ENCODE measurements at regions not wholly inside any gene's neighbourhood (a gene's known extent, or its start where the extent isn't known, plus 50 kb on each side); places are given as distances from the start of the nearest gene placed in this dataset.

DNA sequence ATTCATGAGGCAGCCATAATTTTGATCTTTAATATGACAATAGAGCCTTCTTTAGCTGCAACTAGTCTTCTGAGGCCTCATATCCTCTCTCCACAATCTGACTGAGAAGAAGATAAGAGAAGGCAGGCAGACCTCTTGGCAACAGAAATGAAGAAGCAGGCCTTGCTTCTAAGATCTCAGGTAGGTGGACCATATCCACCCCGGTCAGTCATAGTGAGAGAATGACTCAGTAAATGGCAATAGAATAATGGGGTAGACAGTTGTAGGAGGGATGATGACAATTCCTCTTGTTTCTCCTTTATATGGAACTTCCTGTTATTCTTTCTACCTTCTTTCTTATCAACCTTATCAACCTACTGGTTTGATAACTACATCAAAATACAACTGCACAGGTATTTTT, 246.7 kb upstream of the G2E3 start:
- TF ChIP-seq, protein P1, sequence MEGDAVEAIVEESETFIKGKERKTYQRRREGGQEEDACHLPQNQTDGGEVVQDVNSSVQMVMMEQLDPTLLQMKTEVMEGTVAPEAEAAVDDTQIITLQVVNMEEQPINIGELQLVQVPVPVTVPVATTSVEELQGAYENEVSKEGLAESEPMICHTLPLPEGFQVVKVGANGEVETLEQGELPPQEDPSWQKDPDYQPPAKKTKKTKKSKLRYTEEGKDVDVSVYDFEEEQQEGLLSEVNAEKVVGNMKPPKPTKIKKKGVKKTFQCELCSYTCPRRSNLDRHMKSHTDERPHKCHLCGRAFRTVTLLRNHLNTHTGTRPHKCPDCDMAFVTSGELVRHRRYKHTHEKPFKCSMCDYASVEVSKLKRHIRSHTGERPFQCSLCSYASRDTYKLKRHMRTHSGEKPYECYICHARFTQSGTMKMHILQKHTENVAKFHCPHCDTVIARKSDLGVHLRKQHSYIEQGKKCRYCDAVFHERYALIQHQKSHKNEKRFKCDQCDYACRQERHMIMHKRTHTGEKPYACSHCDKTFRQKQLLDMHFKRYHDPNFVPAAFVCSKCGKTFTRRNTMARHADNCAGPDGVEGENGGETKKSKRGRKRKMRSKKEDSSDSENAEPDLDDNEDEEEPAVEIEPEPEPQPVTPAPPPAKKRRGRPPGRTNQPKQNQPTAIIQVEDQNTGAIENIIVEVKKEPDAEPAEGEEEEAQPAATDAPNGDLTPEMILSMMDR (IDR thresholded peaks at IDR 0.05): no peak
- TF ChIP-seq POLR2A (IDR thresholded peaks at IDR 0.05; ENCODE audit: low read depth) (no peak), POLR2AphosphoS5 (IDR thresholded peaks at IDR 0.05) (no peak)

All from esophagus muscularis mucosa (tissue), 3 donors.